B cell (primary cell): ENCODE measurements at regions not wholly inside any gene's neighbourhood (a gene's known extent, or its start where the extent isn't known, plus 50 kb on each side); places are given as distances from the start of the nearest gene placed in this dataset.

ENCODE experiments used
- ATAC-seq: fragments of 200-7000 bp; cut with Tn5 transposase; one replicate; pipeline ENCODE4 v1.10.0; 2021; ENCODE audit warnings: low read depth, mild to moderate bottlenecking, moderate number of reproducible peaks, moderate library complexity
- CTCF ChIA-PET: fragments of 350-600 bp; sonication (Branson Sonifier 250); formaldehyde crosslinking; loops from one replicate; lab custom pipeline; 2021; ENCODE audit warnings: antibody characterized with exemption, inconsistent platforms; lab: Charles Lee
- POLR2A ChIA-PET: fragments of 350-600 bp; sonication (Branson Sonifier 250); formaldehyde crosslinking; loops from one replicate; lab custom pipeline; 2021; ENCODE audit warnings: antibody characterized with exemption; lab: Charles Lee
- DNase-seq: peaks from one replicate; pipeline ENCODE4 v3.0.0; 2013
- H2AFZ ChIP-seq: 2 replicates; pipeline ENCODE4 v1.6.1; 2012; ENCODE audit warnings: mild to moderate bottlenecking, low read depth, low read length; ENCODE audit not compliant: insufficient read depth, poor library complexity, severe bottlenecking
- H3K27ac ChIP-seq, 2 donors: 1 replicate in 1 of 2; 2 replicates in 1 of 2; pipeline ENCODE4 v1.5.1; 2012 to 2013; ENCODE audit warnings: low read length in 2 of 2, mild to moderate bottlenecking in 2 of 2, moderate library complexity in 1 of 2
- H3K27me3 ChIP-seq, 4 experiments: fragments of 200-600 bp in 1 of 4; sonication (generic) in 1 of 4; replicated peaks in 1 of 4; 1 replicate in 2 of 4; 2 replicates in 2 of 4; pipeline versions ENCODE4 v1.6.1 to v1.7.0; 2013 to 2016; ENCODE audit warnings: low read length in 3 of 4, mild to moderate bottlenecking in 2 of 4, mixed read lengths in 1 of 4, moderate library complexity in 1 of 4; ENCODE audit not compliant: insufficient read depth in 4 of 4, control insufficient read depth in 3 of 4; ENCODE audit errors: control extremely low read depth in 1 of 4
- H3K36me3 ChIP-seq, 2 experiments: replicated peaks in 1 of 2; 1 replicate in 1 of 2; 2 replicates in 1 of 2; pipeline versions ENCODE4 v1.6.1 to v1.7.1; 2013; ENCODE audit warnings: low read length in 1 of 2; ENCODE audit not compliant: insufficient read depth in 2 of 2, control insufficient read depth in 1 of 2; ENCODE audit errors: control extremely low read depth in 1 of 2, extremely low read depth in 1 of 2
- H3K4me1 ChIP-seq, 2 donors: fragments of 200-600 bp in 1 of 2; sonication (generic) in 1 of 2; 1 replicate in 1 of 2; 2 replicates in 1 of 2; pipeline versions ENCODE4 v1.5.1 to v1.6.1; 2013 to 2017; ENCODE audit warnings: low read length in 2 of 2; ENCODE audit not compliant: control insufficient read depth in 2 of 2, insufficient read depth in 2 of 2
- H3K4me2 ChIP-seq: replicated peaks from 2 replicates; pipeline ENCODE3; 2012; ENCODE audit warnings: mild to moderate bottlenecking, low read depth, low read length; ENCODE audit not compliant: poor library complexity, severe bottlenecking
- H3K4me3 ChIP-seq, 5 experiments: fragments of 200-600 bp in 1 of 5; sonication (generic) in 1 of 5; 1 replicate in 3 of 5; 2 replicates in 2 of 5; pipeline versions ENCODE4 v1.5.1 to v1.7.0; 2011 to 2016; ENCODE audit warnings: low read length in 4 of 5, mild to moderate bottlenecking in 4 of 5, low read depth in 2 of 5, control low read depth in 1 of 5, moderate library complexity in 1 of 5; ENCODE audit not compliant: insufficient read depth in 1 of 5; ENCODE audit errors: control extremely low read depth in 1 of 5, extremely low read depth in 1 of 5
- H3K79me2 ChIP-seq: fragments of 200-600 bp; sonication (generic); one replicate; pipeline ENCODE4 v1.6.0; 2016; ENCODE audit warnings: low read length; ENCODE audit not compliant: control insufficient read depth, insufficient read depth
- H3K9ac ChIP-seq: fragments of 200-600 bp; sonication (generic); 2 replicates; pipeline ENCODE4 v1.6.1; 2017; ENCODE audit warnings: mild to moderate bottlenecking, low read length, moderate library complexity
- H3K9me3 ChIP-seq, 3 donors: one replicate each; pipeline versions ENCODE4 v1.6.1 to v1.7.1; 2013; ENCODE audit warnings: low read length in 2 of 3; ENCODE audit not compliant: control insufficient read depth in 2 of 3, insufficient read depth in 1 of 3; ENCODE audit errors: control extremely low read depth in 1 of 3
- H4K20me1 ChIP-seq: 2 replicates; pipeline ENCODE4 v1.6.0; 2012; ENCODE audit warnings: mild to moderate bottlenecking, low read length; ENCODE audit not compliant: insufficient read depth, control insufficient read depth, poor library complexity, severe bottlenecking
- H3K27ac Mint-ChIP-seq: one replicate; pipeline ENCODE4 v1.8.0; 2021; ENCODE audit warnings: mixed read lengths
- H3K27me3 Mint-ChIP-seq: one replicate; pipeline ENCODE4 v1.8.0; 2021; ENCODE audit warnings: mixed read lengths
- H3K4me1 Mint-ChIP-seq: one replicate; pipeline ENCODE4 v1.8.0; 2021; ENCODE audit warnings: mixed read lengths
- H3K4me3 Mint-ChIP-seq: one replicate; pipeline ENCODE4 v1.8.0; 2021; ENCODE audit warnings: mixed read lengths
- H3K9me3 Mint-ChIP-seq: one replicate; pipeline ENCODE4 v1.8.0; 2022; ENCODE audit warnings: mixed read lengths; ENCODE audit not compliant: insufficient read depth
- EZH2 ChIP-seq: IDR thresholded peaks from 2 replicates; pipeline ENCODE4 v1.6.1; 2012; ENCODE audit warnings: borderline replicate concordance, low read depth, mild to moderate bottlenecking, moderate library complexity, low read length; ENCODE audit not compliant: insufficient read depth, poor library complexity, severe bottlenecking
- WGBS: methylation state at CpG from one replicate; pipeline ENCODE4 v1.1.5; 2013; ENCODE audit warnings: missing lambda C conversion rate; ENCODE audit not compliant: insufficient coverage; 5-methylcytosine and 5-hydroxymethylcytosine counted together
- intact Hi-C: fragments of 100-400 bp; cut with micrococcal nuclease; formaldehyde crosslinking; loops from one replicate; pipeline ENCODE4 v1.10.0; 2022
- TF ChIP-seq, protein P1 (sequence below): fragments of 200-600 bp; IDR thresholded peaks from one replicate; pipeline ENCODE4 v1.8.0; 2022; ENCODE audit warnings: antibody characterized with exemption, mild to moderate bottlenecking

DNA sequence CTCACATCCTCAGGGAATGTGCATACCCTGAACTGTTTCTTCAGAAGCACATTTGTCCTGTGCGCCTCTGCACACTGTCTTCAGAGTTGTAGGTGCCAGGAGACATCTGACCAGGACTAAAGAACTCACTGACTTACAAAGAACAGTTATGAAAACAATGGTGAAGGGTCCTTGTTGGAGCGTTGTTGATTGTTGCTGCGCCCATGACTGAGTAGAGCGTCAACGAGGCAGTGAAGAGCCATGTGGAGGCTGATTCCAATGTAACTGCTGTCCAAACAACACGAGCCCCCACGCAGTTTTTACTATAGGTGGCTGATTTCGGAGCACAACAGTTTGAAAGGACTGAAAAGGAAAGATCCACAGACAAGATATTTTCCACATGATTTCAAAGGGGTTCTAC is 380.3 kb downstream of the CDH26 start:
- H3K4me1 Mint-ChIP-seq = no peaks in the 10 kb centered on the region
- ChIA-PET POLR2A (no interaction called here), CTCF (no interaction called here)
- intact Hi-C loops = no loop called here
- H3K9me3 Mint-ChIP-seq = no peaks in the 10 kb centered on the region
- Histone ChIP-seq H3K4me2 (no peak overlapping the region), H3K9me3 (peaks cover 0 to 7% (median 0%) of the 10 kb centered on the region in 3 donors), H3K4me1 (no peaks in the 10 kb centered on the region), H4K20me1 (no peaks in the 10 kb centered on the region), H3K36me3 (no peaks in the 10 kb centered on the region), H3K9ac (no peak overlapping the region), H3K4me3 (no peak overlapping the region), H3K79me2 (no peaks in the 10 kb centered on the region), H2AFZ (no peak overlapping the region), H3K27ac (no peak overlapping the region), H3K27me3 (no peaks in the 10 kb centered on the region)
- WGBS = 87% methylated on average over 5 of the region's 8 CpGs
- no peak overlapping the region for H3K27ac Mint-ChIP-seq
- H3K4me3 Mint-ChIP-seq = no peak overlapping the region
- no peaks in the 10 kb centered on the region for H3K27me3 Mint-ChIP-seq
- TF ChIP-seq EZH2 = no peak
- TF ChIP-seq, protein P1, sequence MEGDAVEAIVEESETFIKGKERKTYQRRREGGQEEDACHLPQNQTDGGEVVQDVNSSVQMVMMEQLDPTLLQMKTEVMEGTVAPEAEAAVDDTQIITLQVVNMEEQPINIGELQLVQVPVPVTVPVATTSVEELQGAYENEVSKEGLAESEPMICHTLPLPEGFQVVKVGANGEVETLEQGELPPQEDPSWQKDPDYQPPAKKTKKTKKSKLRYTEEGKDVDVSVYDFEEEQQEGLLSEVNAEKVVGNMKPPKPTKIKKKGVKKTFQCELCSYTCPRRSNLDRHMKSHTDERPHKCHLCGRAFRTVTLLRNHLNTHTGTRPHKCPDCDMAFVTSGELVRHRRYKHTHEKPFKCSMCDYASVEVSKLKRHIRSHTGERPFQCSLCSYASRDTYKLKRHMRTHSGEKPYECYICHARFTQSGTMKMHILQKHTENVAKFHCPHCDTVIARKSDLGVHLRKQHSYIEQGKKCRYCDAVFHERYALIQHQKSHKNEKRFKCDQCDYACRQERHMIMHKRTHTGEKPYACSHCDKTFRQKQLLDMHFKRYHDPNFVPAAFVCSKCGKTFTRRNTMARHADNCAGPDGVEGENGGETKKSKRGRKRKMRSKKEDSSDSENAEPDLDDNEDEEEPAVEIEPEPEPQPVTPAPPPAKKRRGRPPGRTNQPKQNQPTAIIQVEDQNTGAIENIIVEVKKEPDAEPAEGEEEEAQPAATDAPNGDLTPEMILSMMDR = no peak
- DNase-seq (no peak), ATAC-seq (no peak)

GRCh38 chr20:60339738-60340137 is 381.5 kb downstream of the CDH26 start:
- no peak overlapping the region for H2AFZ ChIP-seq
- H3K4me3 ChIP-seq = no peak overlapping the region
- H3K79me2 ChIP-seq = no peaks in the 10 kb centered on the region
- no peak overlapping the region for H3K27ac Mint-ChIP-seq
- no peak overlapping the region for H3K27ac ChIP-seq
- no peaks in the 10 kb centered on the region for H3K36me3 ChIP-seq
- no peak overlapping the region for H3K4me2 ChIP-seq
- H3K9me3 ChIP-seq = peaks cover 0 to 4% (median 0%) of the 10 kb centered on the region in 3 donors
- H4K20me1 ChIP-seq = no peaks in the 10 kb centered on the region
- H3K27me3 Mint-ChIP-seq = no peaks in the 10 kb centered on the region
- CTCF ChIA-PET = no interaction called here
- 80% methylated on average over 6 of the region's 6 CpGs for WGBS
- ATAC-seq (no peak), DNase-seq (no peak)
- H3K9me3 Mint-ChIP-seq = no peaks in the 10 kb centered on the region
- intact Hi-C loops = no loop called here
- no peaks in the 10 kb centered on the region for H3K4me1 Mint-ChIP-seq
- no peak overlapping the region for H3K9ac ChIP-seq
- TF ChIP-seq EZH2 = no peak
- TF ChIP-seq, protein P1 = no peak
- H3K4me1 ChIP-seq = no peaks in the 10 kb centered on the region
- no peaks in the 10 kb centered on the region for H3K27me3 ChIP-seq
- no peak overlapping the region for H3K4me3 Mint-ChIP-seq
- POLR2A ChIA-PET = no interaction called here
